Astrocyte (in vitro differentiated cells and primary cell): ENCODE measurements at regions not wholly inside any gene's neighbourhood (a gene's known extent, or its start where the extent isn't known, plus 50 kb on each side); places are given as distances from the start of the nearest gene placed in this dataset.
A peak's percentile ranks its signal among the peaks of the same experiment; 100 is the strongest.

Experiments
- DNase-seq: peaks from one replicate; pipeline ENCODE4 v3.0.0-alpha.2; 2010; ENCODE audit warnings: low read depth
- FAIRE-seq: peaks from 2 replicates; lab custom pipeline; 2011; peaks lifted over from hg19 to GRCh38; lab: Jason Lieb, UNC
- H2AFZ ChIP-seq: 2 replicates; pipeline ENCODE4 v1.6.0; 2012; ENCODE audit warnings: low read depth, low read length, inconsistent platforms
- H3K27ac ChIP-seq: 2 replicates; pipeline ENCODE4 v1.5.1; 2011; ENCODE audit warnings: low read depth, low read length, inconsistent platforms
- H3K27me3 ChIP-seq: 2 replicates; pipeline ENCODE4 v1.6.0; 2011; ENCODE audit warnings: low read length, inconsistent platforms; ENCODE audit not compliant: insufficient read depth
- H3K36me3 ChIP-seq: 2 replicates; pipeline ENCODE4 v1.5.1; 2011; ENCODE audit warnings: low read length, inconsistent platforms; ENCODE audit not compliant: insufficient read depth
- H3K4me1 ChIP-seq: 2 replicates; pipeline ENCODE4 v1.5.1; 2011; ENCODE audit warnings: low read length, inconsistent platforms; ENCODE audit not compliant: insufficient read depth
- H3K4me2 ChIP-seq: 2 replicates; pipeline ENCODE4 v1.6.0; 2012; ENCODE audit warnings: low read length, inconsistent platforms
- H3K4me3 ChIP-seq: 2 replicates; pipeline ENCODE4 v1.5.1; 2011; ENCODE audit warnings: low read depth, mild to moderate bottlenecking, low read length, inconsistent platforms; ENCODE audit not compliant: insufficient read depth
- H3K79me2 ChIP-seq: 2 replicates; pipeline ENCODE4 v1.6.0; 2012; ENCODE audit warnings: mild to moderate bottlenecking, low read length, inconsistent platforms; ENCODE audit not compliant: insufficient read depth
- H3K9ac ChIP-seq: 2 replicates; pipeline ENCODE4 v1.6.0; 2012; ENCODE audit warnings: mild to moderate bottlenecking, low read length, inconsistent platforms
- H3K9me3 ChIP-seq: 2 replicates; pipeline ENCODE4 v1.5.1; 2012; ENCODE audit warnings: low read depth, mild to moderate bottlenecking, low read length, inconsistent platforms; ENCODE audit not compliant: insufficient read depth
- H4K20me1 ChIP-seq: 2 replicates; pipeline ENCODE4 v1.6.0; 2012; ENCODE audit warnings: low read length, inconsistent platforms; ENCODE audit not compliant: insufficient read depth
- H3K27ac Mint-ChIP-seq: one replicate; pipeline ENCODE4 v1.8.0; 2021; ENCODE audit warnings: mild to moderate bottlenecking, mixed read lengths; ENCODE audit not compliant: unreplicated experiment
- H3K27me3 Mint-ChIP-seq: one replicate; pipeline ENCODE4 v1.8.0; 2021; ENCODE audit warnings: low read depth, mixed read lengths; ENCODE audit not compliant: unreplicated experiment
- H3K36me3 Mint-ChIP-seq: one replicate; pipeline ENCODE4 v1.8.0; 2021; ENCODE audit warnings: low read depth, mixed read lengths; ENCODE audit not compliant: unreplicated experiment
- H3K4me1 Mint-ChIP-seq: one replicate; pipeline ENCODE4 v1.8.0; 2021; ENCODE audit warnings: low read depth, mixed read lengths; ENCODE audit not compliant: unreplicated experiment
- H3K4me3 Mint-ChIP-seq: one replicate; pipeline ENCODE4 v1.8.0; 2021; ENCODE audit warnings: mild to moderate bottlenecking, moderate library complexity, mixed read lengths; ENCODE audit not compliant: unreplicated experiment
- H3K9me3 Mint-ChIP-seq: one replicate; pipeline ENCODE4 v1.8.0; 2021; ENCODE audit warnings: mild to moderate bottlenecking, mixed read lengths; ENCODE audit not compliant: unreplicated experiment
- CTCF ChIP-seq: IDR thresholded peaks from 2 replicates; pipeline ENCODE4 v1.5.1; 2011; ENCODE audit warnings: low read depth, mild to moderate bottlenecking, inconsistent platforms, low read length, moderate library complexity; ENCODE audit not compliant: insufficient read depth
- EZH2 ChIP-seq: IDR thresholded peaks from 2 replicates; pipeline ENCODE4 v1.6.1; 2012; ENCODE audit warnings: mild to moderate bottlenecking, low read length, inconsistent platforms; ENCODE audit not compliant: insufficient read depth

- Histone ChIP-seq H3K9me3 (no peaks in the 10 kb centered on the region), H3K27ac (no peak overlapping the region), H3K4me2 (peak overlapping the region; percentile 5), H2AFZ (no peak overlapping the region), H4K20me1 (no peaks in the 10 kb centered on the region), H3K27me3 (no peaks in the 10 kb centered on the region), H3K36me3 (no peaks in the 10 kb centered on the region), H3K79me2 (no peaks in the 10 kb centered on the region), H3K9ac (no peak overlapping the region), H3K4me1 (peaks cover 5% of the 10 kb centered on the region), H3K4me3 (no peak overlapping the region)
- TF ChIP-seq EZH2 (no peak), CTCF (no peak)
- H3K27me3 Mint-ChIP-seq: peaks cover 2% of the 10 kb centered on the region
- H3K4me1 Mint-ChIP-seq: peaks cover 9% of the 10 kb centered on the region
- peak; percentile 41 for DNase-seq
- no peak overlapping the region for H3K4me3 Mint-ChIP-seq
- no peak overlapping the region for H3K27ac Mint-ChIP-seq
- FAIRE-seq: no peak
- H3K36me3 Mint-ChIP-seq: no peaks in the 10 kb centered on the region
- peaks cover 2% of the 10 kb centered on the region for H3K9me3 Mint-ChIP-seq
Measured at GRCh38 chr16:51549836-51550235, 398.8 kb upstream of the SALL1 start.

- Histone ChIP-seq H2AFZ (no peak overlapping the region), H3K36me3 (no peaks in the 10 kb centered on the region), H3K27ac (no peak overlapping the region), H3K4me1 (peaks cover 5% of the 10 kb centered on the region), H3K27me3 (peaks cover 3% of the 10 kb centered on the region), H3K9me3 (no peaks in the 10 kb centered on the region), H3K79me2 (no peaks in the 10 kb centered on the region), H4K20me1 (no peaks in the 10 kb centered on the region), H3K4me3 (no peak overlapping the region), H3K9ac (no peak overlapping the region), H3K4me2 (no peak overlapping the region)
- no peak overlapping the region for H3K27ac Mint-ChIP-seq
- H3K36me3 Mint-ChIP-seq: no peaks in the 10 kb centered on the region
- DNase-seq (no peak), FAIRE-seq (no peak)
- H3K4me3 Mint-ChIP-seq: no peak overlapping the region
- H3K4me1 Mint-ChIP-seq: peaks cover 4% of the 10 kb centered on the region
- no peak for TF ChIP-seq CTCF
- TF ChIP-seq EZH2: no peak
- H3K9me3 Mint-ChIP-seq: peaks cover 2% of the 10 kb centered on the region
- peaks cover 2% of the 10 kb centered on the region for H3K27me3 Mint-ChIP-seq
Measured at GRCh38 chr16:51545951-51546350, 394.9 kb upstream of the SALL1 start.

GRCh38 chr16:51544851-51545467 lies 393.9 kb upstream of the SALL1 start:
- H4K20me1 ChIP-seq: no peaks in the 10 kb centered on the region
- no peak overlapping the region for H3K27ac Mint-ChIP-seq
- FAIRE-seq: no peak
- no peaks in the 10 kb centered on the region for H3K36me3 ChIP-seq
- H3K27me3 ChIP-seq: peaks cover 3% of the 10 kb centered on the region
- H3K4me1 Mint-ChIP-seq: peaks cover 4% of the 10 kb centered on the region
- no peaks in the 10 kb centered on the region for H3K79me2 ChIP-seq
- peaks cover 2% of the 10 kb centered on the region for H3K9me3 Mint-ChIP-seq
- TF ChIP-seq EZH2 (no peak), CTCF (no peak)
- no peaks in the 10 kb centered on the region for H3K9me3 ChIP-seq
- H3K27me3 Mint-ChIP-seq: peaks cover 2% of the 10 kb centered on the region
- no peak overlapping the region for H3K4me3 Mint-ChIP-seq
- H3K27ac ChIP-seq: no peak overlapping the region
- H3K4me2 ChIP-seq: no peak overlapping the region
- DNase-seq: no peak
- peaks cover 6% of the 10 kb centered on the region for H3K4me1 ChIP-seq
- H3K9ac ChIP-seq: no peak overlapping the region
- no peak overlapping the region for H3K4me3 ChIP-seq
- no peak overlapping the region for H2AFZ ChIP-seq
- H3K36me3 Mint-ChIP-seq: no peaks in the 10 kb centered on the region
